IPS-15b (cell line): ENCODE measurements at regions not wholly inside any gene's neighbourhood (a gene's known extent, or its start where the extent isn't known, plus 50 kb on each side); places are given as distances from the start of the nearest gene placed in this dataset.

Source experiments
- H3K27me3 ChIP-seq: one replicate; pipeline ENCODE4 v1.6.1; 2013; ENCODE audit warnings: low read length; ENCODE audit not compliant: control insufficient read depth, insufficient read depth
- H3K36me3 ChIP-seq: one replicate; pipeline ENCODE4 v1.6.1; 2013; ENCODE audit warnings: low read length; ENCODE audit not compliant: control insufficient read depth, insufficient read depth
- H3K4me1 ChIP-seq: one replicate; pipeline ENCODE4 v1.6.1; 2013; ENCODE audit warnings: mild to moderate bottlenecking, low read length; ENCODE audit not compliant: control insufficient read depth, insufficient read depth
- H3K4me3 ChIP-seq: one replicate; pipeline ENCODE4 v1.5.1; 2013; ENCODE audit warnings: low read depth, low read length
- H3K9ac ChIP-seq: one replicate; pipeline ENCODE4 v1.6.1; 2013; ENCODE audit warnings: low read depth, mild to moderate bottlenecking, low read length
- H3K9me3 ChIP-seq: one replicate; pipeline ENCODE4 v1.6.1; 2013; ENCODE audit warnings: mild to moderate bottlenecking, low read length; ENCODE audit not compliant: control insufficient read depth, insufficient read depth

DNA sequence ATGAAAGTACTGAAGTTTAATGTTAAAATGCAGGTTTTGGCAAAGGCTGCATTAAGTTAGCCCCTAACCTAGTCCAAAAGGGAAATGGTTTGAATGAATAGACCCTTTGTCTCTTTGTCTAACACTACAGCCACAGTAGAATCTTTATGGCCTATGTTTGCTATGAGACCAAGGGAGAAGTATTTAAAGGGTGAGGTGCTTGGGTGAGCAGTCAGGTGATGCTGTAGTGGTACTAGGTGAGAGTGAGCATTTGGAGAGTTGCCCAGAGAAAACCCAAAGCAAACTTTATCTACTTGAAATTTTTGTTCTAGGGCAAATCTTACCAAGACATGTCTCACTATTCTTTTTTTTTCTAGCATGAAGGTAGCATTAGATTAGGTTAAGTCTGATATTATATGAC is 1961.4 kb upstream of the WWC1 start:
- Histone ChIP-seq H3K9ac (no peak overlapping the region), H3K36me3 (no peaks in the 10 kb centered on the region), H3K4me3 (no peak overlapping the region), H3K9me3 (no peaks in the 10 kb centered on the region), H3K4me1 (peaks cover 5% of the 10 kb centered on the region), H3K27me3 (peaks cover 23% of the 10 kb centered on the region)

DNA sequence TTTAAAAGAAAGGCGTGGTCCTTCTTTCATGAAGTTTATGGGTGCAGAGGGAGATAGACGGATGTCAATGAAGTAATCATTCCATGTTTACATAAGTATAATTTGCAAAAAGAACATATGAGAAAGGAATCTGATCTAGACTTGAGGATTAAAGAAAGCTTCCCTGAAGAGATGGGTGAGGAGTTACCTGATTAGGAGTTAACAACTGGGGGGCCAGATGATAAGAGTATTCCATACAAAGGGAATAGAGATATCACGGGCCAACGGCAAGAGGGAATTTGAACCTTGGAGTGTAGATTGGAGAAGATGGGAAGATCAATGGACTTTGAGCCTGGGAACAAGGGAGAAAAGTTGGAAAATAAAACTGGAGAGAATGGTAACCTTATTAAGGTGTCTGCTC is 1959.9 kb upstream of the WWC1 start:
- Histone ChIP-seq H3K36me3 (no peaks in the 10 kb centered on the region), H3K27me3 (peaks cover 8% of the 10 kb centered on the region)

DNA sequence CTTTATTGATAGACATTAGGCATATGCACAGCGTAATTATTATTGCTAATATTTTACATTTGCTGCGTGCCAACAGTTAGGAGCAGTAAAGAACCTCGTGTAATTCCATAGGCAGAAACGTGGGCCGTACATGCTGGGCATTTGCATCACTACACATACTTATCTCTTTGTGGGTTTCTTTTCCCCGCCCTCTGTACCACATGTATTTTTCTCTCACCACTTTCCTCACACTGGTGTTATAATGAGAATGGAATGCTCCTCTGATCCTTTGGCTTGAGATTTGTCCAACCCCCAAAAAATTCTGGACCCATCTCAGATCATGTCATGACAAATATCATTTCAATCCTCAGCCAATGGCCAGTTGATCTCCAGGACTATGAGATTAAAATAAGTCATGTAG is 1952.6 kb upstream of the WWC1 start:
- peaks cover 7% of the 10 kb centered on the region for H3K4me1 ChIP-seq
- no peak overlapping the region for H3K4me3 ChIP-seq
- H3K9me3 ChIP-seq, result no peaks in the 10 kb centered on the region
- no peak overlapping the region for H3K9ac ChIP-seq
- no peaks in the 10 kb centered on the region for H3K27me3 ChIP-seq
- no peaks in the 10 kb centered on the region for H3K36me3 ChIP-seq

More for the DNA sequence above, 1959.9 kb upstream of the WWC1 start:
- H3K9me3 ChIP-seq, result no peaks in the 10 kb centered on the region
- no peaks in the 10 kb centered on the region for H3K4me1 ChIP-seq
- H3K4me3 ChIP-seq, result no peak overlapping the region
- H3K9ac ChIP-seq, result no peak overlapping the region

DNA sequence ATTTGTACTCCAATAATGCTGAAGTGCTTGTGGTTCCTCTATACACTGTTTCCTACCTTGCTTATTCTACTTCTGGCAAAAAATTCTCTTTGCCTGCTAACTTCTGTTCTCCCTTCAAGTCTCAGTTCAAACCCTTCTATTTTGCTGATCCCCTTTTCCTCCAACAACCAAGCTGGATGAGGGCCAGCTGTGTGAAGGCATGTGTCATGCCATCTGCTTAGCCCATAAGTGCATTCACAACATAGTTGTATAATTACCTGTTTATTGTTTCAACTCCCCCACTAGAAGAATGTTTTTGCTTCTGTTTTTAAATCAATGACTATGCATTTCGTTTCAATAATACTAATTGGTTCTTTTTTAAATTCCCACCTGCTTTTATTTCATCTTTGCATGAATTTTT is 1951.4 kb upstream of the WWC1 start:
- no peaks in the 10 kb centered on the region for H3K9me3 ChIP-seq

DNA sequence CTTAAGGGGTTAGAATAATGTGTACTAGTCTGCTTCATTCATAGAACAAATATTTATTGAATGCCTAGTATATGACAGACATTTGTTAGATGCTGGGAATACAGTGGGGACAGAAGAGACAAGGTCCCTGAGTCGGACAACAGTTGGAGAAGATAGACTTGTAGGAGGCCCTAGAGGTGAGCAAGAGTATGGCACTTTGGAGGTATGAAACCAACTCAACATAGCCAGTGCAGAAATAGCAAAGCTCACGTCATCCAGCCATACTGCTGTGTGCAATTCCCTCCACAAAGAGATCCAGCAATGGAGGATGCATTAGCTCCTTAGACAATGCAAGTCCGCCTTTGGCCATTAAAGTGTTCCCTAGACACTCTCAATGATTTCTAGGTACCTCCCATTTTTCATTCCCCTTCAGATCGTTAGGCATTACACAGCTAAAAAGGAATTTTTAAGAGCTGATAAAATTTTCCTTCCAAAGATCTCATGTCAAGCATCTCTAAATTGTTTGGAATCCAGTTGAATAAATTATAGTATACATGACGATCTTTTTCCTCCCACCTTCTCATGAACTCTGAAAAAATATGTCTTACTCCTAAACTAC is 1949.6 kb upstream of the WWC1 start:
- Histone ChIP-seq H3K4me1 (peaks cover 7% of the 10 kb centered on the region), H3K4me3 (no peak overlapping the region), H3K36me3 (no peaks in the 10 kb centered on the region), H3K9me3 (no peaks in the 10 kb centered on the region), H3K9ac (no peak overlapping the region), H3K27me3 (no peaks in the 10 kb centered on the region)

More for the DNA sequence above, 1951.4 kb upstream of the WWC1 start:
- Histone ChIP-seq H3K36me3 (no peaks in the 10 kb centered on the region), H3K4me3 (no peak overlapping the region), H3K4me1 (peaks cover 7% of the 10 kb centered on the region), H3K9ac (no peak overlapping the region), H3K27me3 (no peaks in the 10 kb centered on the region)

DNA sequence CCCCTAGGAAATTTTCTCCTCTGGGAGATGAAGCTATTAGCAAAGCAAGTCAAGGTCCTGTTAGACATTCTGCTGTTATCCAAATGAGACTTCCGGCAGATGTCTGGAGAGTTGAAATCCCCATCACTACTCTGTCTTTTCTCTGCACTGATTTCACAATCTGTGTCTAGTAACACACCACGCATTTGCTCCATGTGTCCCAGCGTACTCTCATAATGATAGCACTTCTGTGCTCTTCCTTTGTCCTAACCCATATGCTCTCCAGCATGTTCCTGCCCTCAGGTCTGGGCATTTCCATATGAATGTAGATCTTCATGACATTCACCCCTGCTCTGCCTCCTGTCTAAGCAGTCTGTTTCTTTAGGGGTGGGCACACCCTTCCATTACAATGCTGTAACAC is 1949.0 kb upstream of the WWC1 start:
- Histone ChIP-seq H3K4me1 (peaks cover 9% of the 10 kb centered on the region), H3K36me3 (no peaks in the 10 kb centered on the region)

DNA sequence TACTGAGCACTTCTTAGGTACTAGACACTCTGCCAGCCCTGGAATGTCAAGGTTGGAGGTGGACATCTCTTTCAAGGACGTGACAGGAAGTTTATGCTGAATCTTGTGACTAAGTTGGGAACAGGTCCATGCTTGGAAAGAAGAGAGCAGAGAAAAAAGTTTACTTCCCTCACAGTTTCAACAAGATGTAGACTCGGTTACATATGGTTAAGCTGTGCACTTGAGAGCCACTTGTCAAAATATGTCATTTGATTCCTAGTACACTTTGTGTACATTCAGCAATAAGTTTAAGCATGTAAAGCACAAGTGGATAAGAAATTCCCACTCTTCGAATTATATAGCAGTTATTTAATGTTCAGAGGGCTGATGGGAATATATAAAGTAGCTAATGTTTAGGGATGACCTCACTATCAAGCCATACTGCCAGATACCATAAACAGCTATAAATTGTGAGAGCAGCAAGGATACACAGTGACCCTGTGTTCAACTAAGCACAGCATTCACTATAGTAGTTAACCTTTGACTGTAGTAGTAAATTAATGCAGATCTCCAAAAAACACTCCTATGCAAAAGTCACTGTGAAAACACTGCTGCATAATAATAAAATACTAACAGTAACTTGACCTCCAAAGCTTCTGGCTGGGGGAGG is 1944.6 kb upstream of the WWC1 start:
- H3K27me3 ChIP-seq, result no peaks in the 10 kb centered on the region
- H3K4me3 ChIP-seq, result no peak overlapping the region
- H3K36me3 ChIP-seq, result no peaks in the 10 kb centered on the region
- no peaks in the 10 kb centered on the region for H3K9me3 ChIP-seq
- no peak overlapping the region for H3K9ac ChIP-seq
- H3K4me1 ChIP-seq, result peaks cover 9% of the 10 kb centered on the region

More for the DNA sequence above, 1949.0 kb upstream of the WWC1 start:
- no peaks in the 10 kb centered on the region for H3K9me3 ChIP-seq
- H3K4me3 ChIP-seq, result no peak overlapping the region
- H3K9ac ChIP-seq, result no peak overlapping the region
- H3K27me3 ChIP-seq, result no peaks in the 10 kb centered on the region

DNA sequence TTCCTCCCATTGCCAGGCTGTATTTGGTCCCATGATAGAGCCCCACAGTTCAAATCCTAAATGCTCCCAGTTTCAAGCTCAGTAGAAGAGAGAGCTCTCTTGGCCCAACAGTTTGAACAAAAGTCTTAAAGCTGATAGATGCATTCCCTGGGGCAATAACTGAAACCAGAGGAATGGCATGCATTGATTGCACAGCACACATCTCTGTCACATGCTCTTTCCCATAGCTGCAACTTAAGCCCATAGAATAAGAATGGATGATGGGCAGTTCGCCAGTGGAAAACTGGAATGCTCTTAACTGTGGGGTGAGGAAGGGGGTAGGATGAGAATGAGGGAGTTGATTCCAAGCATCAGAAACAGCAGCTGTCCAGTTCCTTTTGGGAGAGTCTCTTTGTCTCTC is 1942.4 kb upstream of the WWC1 start:
- peaks cover 2% of the 10 kb centered on the region for H3K4me1 ChIP-seq
- H3K4me3 ChIP-seq, result no peak overlapping the region
- no peak overlapping the region for H3K9ac ChIP-seq
- no peaks in the 10 kb centered on the region for H3K9me3 ChIP-seq
- H3K27me3 ChIP-seq, result no peaks in the 10 kb centered on the region
- H3K36me3 ChIP-seq, result no peaks in the 10 kb centered on the region

DNA sequence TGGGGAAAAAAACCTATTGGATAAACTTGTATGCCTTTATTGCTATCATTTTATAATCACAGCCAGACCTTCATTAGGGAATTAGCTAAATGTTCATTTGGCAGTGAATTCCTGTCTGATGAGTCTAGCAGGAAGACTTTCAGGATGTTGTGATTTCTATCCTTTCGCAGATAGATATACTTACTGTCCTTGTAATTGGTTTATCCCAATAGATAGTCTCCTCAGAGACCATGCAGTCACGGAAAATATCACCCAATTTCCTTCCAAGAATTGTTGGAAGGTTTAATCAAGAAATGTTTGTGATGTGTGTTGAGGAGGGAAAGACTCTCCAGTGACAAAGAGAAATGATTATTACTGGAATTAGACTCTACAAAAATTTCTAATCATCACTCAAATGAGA is 1937.9 kb upstream of the WWC1 start:
- no peak overlapping the region for H3K9ac ChIP-seq
- H3K4me3 ChIP-seq, result no peak overlapping the region
- no peaks in the 10 kb centered on the region for H3K27me3 ChIP-seq
- no peaks in the 10 kb centered on the region for H3K4me1 ChIP-seq
- no peaks in the 10 kb centered on the region for H3K36me3 ChIP-seq
- H3K9me3 ChIP-seq, result no peaks in the 10 kb centered on the region

DNA sequence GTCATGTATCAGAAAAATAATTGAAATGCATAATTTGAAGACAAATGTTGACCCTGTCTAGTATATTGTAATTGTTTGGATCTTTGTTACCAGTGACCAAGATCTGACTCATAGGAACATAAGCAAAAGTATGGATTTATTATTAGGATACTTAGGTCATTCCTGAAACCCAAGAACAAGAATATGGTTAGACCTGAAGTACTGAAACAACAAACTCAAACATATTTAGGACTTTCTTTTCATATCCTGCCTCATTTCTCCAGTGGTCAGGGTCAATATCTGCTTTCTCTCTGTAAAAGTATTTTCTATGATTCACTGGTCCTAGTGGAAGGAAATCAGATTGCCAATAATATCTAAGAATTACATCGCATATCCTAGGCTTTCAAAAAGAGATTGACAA is 1937.1 kb upstream of the WWC1 start:
- Histone ChIP-seq H3K9me3 (no peaks in the 10 kb centered on the region), H3K4me1 (no peaks in the 10 kb centered on the region), H3K27me3 (no peaks in the 10 kb centered on the region), H3K36me3 (no peaks in the 10 kb centered on the region), H3K4me3 (no peak overlapping the region), H3K9ac (no peak overlapping the region)

DNA sequence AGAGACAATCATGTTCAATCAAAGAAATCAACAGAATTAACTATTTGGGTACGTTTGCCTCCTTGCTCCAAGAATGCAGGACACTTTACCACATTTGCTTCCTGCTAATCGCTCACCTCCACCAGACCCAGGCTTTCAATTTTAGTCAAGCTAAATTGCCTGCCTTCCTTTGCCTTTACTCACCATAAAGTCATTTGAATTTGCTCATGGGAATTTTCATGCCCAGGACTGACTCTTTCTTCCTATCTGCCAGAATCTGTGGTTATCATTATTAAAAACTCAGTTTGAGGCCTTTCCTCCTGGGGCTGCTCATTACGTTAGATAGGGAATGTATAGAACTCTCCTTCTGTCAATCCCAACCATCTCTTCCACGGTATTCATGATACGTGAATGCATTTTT is 1935.3 kb upstream of the WWC1 start:
- H3K4me1 ChIP-seq, result no peaks in the 10 kb centered on the region
- no peak overlapping the region for H3K9ac ChIP-seq
- H3K4me3 ChIP-seq, result no peak overlapping the region
- H3K9me3 ChIP-seq, result no peaks in the 10 kb centered on the region
- H3K27me3 ChIP-seq, result no peaks in the 10 kb centered on the region
- H3K36me3 ChIP-seq, result no peaks in the 10 kb centered on the region

DNA sequence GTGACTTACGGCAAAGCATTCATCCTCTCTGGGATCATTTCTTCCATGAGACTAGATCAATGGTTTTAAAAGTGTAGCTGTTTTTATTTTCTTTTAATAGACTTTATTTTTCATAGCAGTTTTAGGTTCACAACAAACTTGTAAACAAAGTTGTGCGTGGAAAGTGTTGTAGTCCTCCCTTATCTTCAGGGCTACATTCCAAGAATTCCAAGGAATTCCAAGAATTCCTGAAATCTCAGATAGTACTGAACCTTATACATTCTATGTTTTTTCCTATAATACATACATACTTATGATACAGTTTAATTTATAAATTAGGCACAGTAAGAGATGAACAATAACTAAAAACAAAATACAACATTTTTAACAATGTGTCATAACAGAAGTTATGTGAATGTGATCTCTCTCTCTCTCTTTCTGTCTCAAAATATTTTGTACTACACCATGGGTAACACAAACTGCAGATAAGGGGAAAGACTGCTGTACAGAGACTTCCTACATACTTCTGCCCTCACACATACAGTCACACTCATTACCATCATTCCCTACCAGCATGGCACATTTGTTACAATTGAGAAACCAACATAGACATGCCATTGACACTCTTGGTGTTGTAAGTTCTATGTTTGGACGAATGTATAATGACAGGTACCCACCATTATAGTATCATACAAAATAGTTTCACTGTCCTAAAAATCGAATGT is 1933.2 kb upstream of the WWC1 start:
- Histone ChIP-seq H3K9me3 (no peaks in the 10 kb centered on the region), H3K27me3 (no peaks in the 10 kb centered on the region), H3K36me3 (no peaks in the 10 kb centered on the region), H3K9ac (no peak overlapping the region), H3K4me3 (no peak overlapping the region), H3K4me1 (no peaks in the 10 kb centered on the region)
